K562 (cell line): ENCODE measurements at regions not wholly inside any gene's neighbourhood (a gene's known extent, or its start where the extent isn't known, plus 50 kb on each side); places are given as distances from the start of the nearest gene placed in this dataset.

Experiments used
- ATAC-seq: fragments of 200-7000 bp; cut with Tn5 transposase; 3 replicates; pipeline ENCODE4 v1.9.1; 2020; ENCODE audit warnings: moderate library complexity
- BruUV-seq: library from RNA; stranded (reverse); fragments of 400-500 nt; replicated peaks from 2 replicates; lab custom pipeline; 2021; lab: Mats Ljungman, UMichigan
- CTCF ChIA-PET: fragments of 300-600 bp; formaldehyde crosslinking; extraction: SDS; loops from one replicate; lab custom pipeline; 2021; ENCODE audit warnings: low intra/inter-chr PET ratio; lab: Yijun Ruan, JAX
- POLR2A ChIA-PET: fragments of 300-600, 350-650 bp; sonication (Branson Sonifier 250); formaldehyde crosslinking; extraction: SDS; loops from one replicate; lab custom pipeline; 2021; ENCODE audit warnings: antibody characterized with exemption, inconsistent platforms; lab: Yijun Ruan, JAX
- DNase-seq, 4 experiments: peaks; one replicate each; pipeline versions ENCODE4 v3.0.0 to v3.0.0-alpha.2; 2011 to 2018; ENCODE audit warnings: low spot score in 3 of 4, mixed read lengths in 3 of 4; ENCODE audit errors: extremely low read depth in 1 of 4
- FAIRE-seq: peaks from 2 replicates; lab custom pipeline; 2011; peaks lifted over from hg19 to GRCh38; lab: Jason Lieb, UNC
- H2AFZ ChIP-seq: 2 replicates; pipeline ENCODE4 v1.6.0; 2011; ENCODE audit warnings: low read depth, low read length, control low read depth, inconsistent platforms
- H3K27ac ChIP-seq: fragments of 200-600 bp; 3 replicates; pipeline ENCODE4 v1.8.0; 2011; ENCODE audit warnings: low read depth, mild to moderate bottlenecking, control low read depth, inconsistent platforms, low read length, moderate library complexity, mixed read lengths; ENCODE audit errors: extremely low read depth
- H3K27me3 ChIP-seq, 2 experiments: fragments of 300-600 bp in 1 of 2; 2 replicates in 1 of 2; 3 replicates in 1 of 2; pipeline versions ENCODE4 v1.6.0 to v1.8.0; 2011; ENCODE audit warnings: inconsistent platforms in 2 of 2, low read length in 2 of 2, mild to moderate bottlenecking in 1 of 2, mixed read lengths in 1 of 2, moderate library complexity in 1 of 2; ENCODE audit not compliant: control insufficient read depth in 2 of 2, insufficient read depth in 2 of 2
- H3K36me3 ChIP-seq: fragments of 300-600 bp; 3 replicates; pipeline ENCODE4 v1.8.0; 2011; ENCODE audit warnings: mild to moderate bottlenecking, low read length, inconsistent platforms; ENCODE audit not compliant: control insufficient read depth, insufficient read depth
- H3K4me1 ChIP-seq, 2 experiments: fragments of 200-600 bp in 1 of 2; replicated peaks in 1 of 2; 2 replicates in 1 of 2; 3 replicates in 1 of 2; pipeline versions ENCODE4 v1.5.1 to v1.8.0; 2011; ENCODE audit warnings: inconsistent platforms in 2 of 2, low read length in 2 of 2, mild to moderate bottlenecking in 1 of 2, mixed read lengths in 1 of 2, moderate library complexity in 1 of 2; ENCODE audit not compliant: control insufficient read depth in 2 of 2, insufficient read depth in 2 of 2
- H3K4me2 ChIP-seq: 2 replicates; pipeline ENCODE4 v1.6.1; 2011; ENCODE audit warnings: low read length, control low read depth, inconsistent platforms, mixed read lengths; ENCODE audit not compliant: insufficient read depth
- H3K4me3 ChIP-seq: fragments of 200-600 bp; sonication (generic), shearing (Covaris generic); 2 replicates; pipeline ENCODE4 v1.5.1; 2016; ENCODE audit warnings: control low read depth, inconsistent platforms
- H3K79me2 ChIP-seq: fragments of 200-600 bp; 3 replicates; pipeline ENCODE4 v1.8.0; 2011; ENCODE audit warnings: low read length, inconsistent platforms; ENCODE audit not compliant: control insufficient read depth, insufficient read depth
- H3K9ac ChIP-seq, 2 experiments: 2 replicates each; pipeline versions ENCODE4 v1.6.0 to v1.6.1; 2011; ENCODE audit warnings: low read depth in 2 of 2, low read length in 2 of 2, control low read depth in 1 of 2, inconsistent platforms in 1 of 2, mild to moderate bottlenecking in 1 of 2, mixed read lengths in 1 of 2; ENCODE audit not compliant: insufficient read depth in 1 of 2
- H3K9me1 ChIP-seq: one replicate; pipeline ENCODE4 v1.6.0; 2011; ENCODE audit warnings: inconsistent platforms, mild to moderate bottlenecking, low read length, moderate library complexity; ENCODE audit not compliant: control insufficient read depth, insufficient read depth
- H3K9me3 ChIP-seq: replicated peaks from 2 replicates; pipeline ENCODE4 v1.5.1; 2011; ENCODE audit warnings: low read depth, low read length, inconsistent platforms; ENCODE audit not compliant: control insufficient read depth, insufficient read depth
- H4K20me1 ChIP-seq: replicated peaks from 2 replicates; pipeline ENCODE4 v1.6.1; 2011; ENCODE audit warnings: low read length, inconsistent platforms, mixed read lengths; ENCODE audit not compliant: control insufficient read depth, insufficient read depth
- CBX5 ChIP-seq: IDR thresholded peaks from 2 replicates; pipeline ENCODE4 v1.6.1; 2014; ENCODE audit warnings: low read depth, borderline replicate concordance
- CTBP1 ChIP-seq: fragments of 450-650 bp; IDR thresholded peaks from 2 replicates; pipeline ENCODE4 v1.6.1; 2016; ENCODE audit warnings: borderline replicate concordance
- WGBS: fragments of 100-300 bp; shearing (Covaris generic); methylation state at CpG from one replicate; pipeline ENCODE4 v1.1.6; 2016; ENCODE audit warnings: low coverage, mixed read lengths; ENCODE audit not compliant: insufficient coverage; ENCODE audit errors: missing lambda C conversion rate; 5-methylcytosine and 5-hydroxymethylcytosine counted together
- in situ Hi-C: fragments of 300-500 bp; cut with MboI; formaldehyde crosslinking; loops from 4 replicates; pipeline ENCODE4 v1.15.0; 2018; ENCODE audit warnings: inconsistent platforms, mixed read lengths
- intact Hi-C: fragments of 100-400 bp; cut with micrococcal nuclease; formaldehyde crosslinking; loops from 2 replicates; pipeline ENCODE4 v1.14.2; 2022
- TF ChIP-seq, protein P1 (sequence below), 2 experiments: fragments of 450-650 bp in 1 of 2; sonication (generic) in 1 of 2; formaldehyde crosslinking in 1 of 2; IDR thresholded peaks; 2 replicates each; pipeline versions ENCODE4 v1.7.1 to v1.9.0; 2016 to 2022; ENCODE audit warnings: inconsistent platforms in 1 of 2, mild to moderate bottlenecking in 1 of 2, missing genetic modification reagents in 1 of 2

DNA sequence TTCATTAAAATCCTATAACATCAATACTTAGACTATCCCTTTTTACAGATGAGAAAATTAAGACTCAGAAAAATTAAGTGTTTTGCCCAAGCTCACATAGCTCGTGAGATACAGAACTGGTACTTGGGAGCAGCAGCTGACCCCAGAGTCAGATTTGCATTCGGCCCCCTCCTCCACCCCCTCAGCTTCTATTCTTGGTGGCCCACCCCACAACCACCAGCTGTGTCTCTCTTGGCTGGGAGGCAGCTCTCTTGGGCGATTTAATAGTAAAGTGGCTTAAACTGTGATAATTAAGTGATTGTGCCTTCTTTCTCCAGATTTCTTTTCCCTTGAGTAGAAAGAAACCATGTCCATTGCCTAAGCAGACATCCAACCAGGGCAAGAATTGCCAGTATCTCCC lies 203.6 kb upstream of the PDZRN3 start (continued):
- no peak for TF ChIP-seq CTBP1

DNA sequence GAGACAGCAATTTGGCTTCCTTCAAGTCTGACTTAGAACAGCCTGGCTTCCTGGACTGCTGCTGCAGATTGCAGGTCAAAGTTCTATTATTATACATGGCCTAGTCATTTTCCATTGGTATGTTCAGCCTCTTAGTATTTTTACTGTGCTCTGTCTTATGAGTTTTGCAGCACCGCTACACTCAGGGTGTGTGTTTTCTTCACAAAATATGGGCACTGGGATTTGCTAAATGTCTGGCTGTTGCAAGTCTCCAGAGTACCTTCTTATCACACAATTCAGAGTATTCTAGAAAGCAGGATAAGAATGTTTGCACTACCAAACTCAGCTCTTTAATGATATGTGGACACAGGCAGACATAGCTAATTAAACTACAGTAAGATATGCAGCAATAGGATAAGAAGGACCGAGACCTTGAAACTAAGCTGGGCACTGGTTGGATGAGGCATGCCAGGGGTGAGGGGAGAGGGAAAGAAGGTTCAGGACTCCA lies 203.0 kb upstream of the PDZRN3 start:
- no peak overlapping the region for H3K9ac ChIP-seq
- in situ Hi-C loops (no loop called here), intact Hi-C loops (no loop called here)
- ChIA-PET POLR2A (interaction anchor here (0.6 kb wide), 1 partner anchor 201 kb away, joined by 3 read pairs; no protein-coding TSS in a partner anchor), CTCF (no interaction called here)
- BruUV-seq: no TSS peak
- no peaks in the 10 kb centered on the region for H3K9me1 ChIP-seq
- FAIRE-seq (no peak), ATAC-seq (no peak), DNase-seq (no peak)
- H4K20me1 ChIP-seq: no peaks in the 10 kb centered on the region
- H3K79me2 ChIP-seq: no peaks in the 10 kb centered on the region
- H3K9me3 ChIP-seq: no peaks in the 10 kb centered on the region
- WGBS: 0% methylated on average over 2 of the region's 2 CpGs
- H3K36me3 ChIP-seq: no peaks in the 10 kb centered on the region
- no peaks in the 10 kb centered on the region for H3K27me3 ChIP-seq
- no peak overlapping the region for H3K4me3 ChIP-seq
- H3K4me2 ChIP-seq: no peak overlapping the region
- no peak overlapping the region for H3K27ac ChIP-seq
- H2AFZ ChIP-seq: no peak overlapping the region
- H3K4me1 ChIP-seq: no peaks in the 10 kb centered on the region
- TF ChIP-seq, protein P1, sequence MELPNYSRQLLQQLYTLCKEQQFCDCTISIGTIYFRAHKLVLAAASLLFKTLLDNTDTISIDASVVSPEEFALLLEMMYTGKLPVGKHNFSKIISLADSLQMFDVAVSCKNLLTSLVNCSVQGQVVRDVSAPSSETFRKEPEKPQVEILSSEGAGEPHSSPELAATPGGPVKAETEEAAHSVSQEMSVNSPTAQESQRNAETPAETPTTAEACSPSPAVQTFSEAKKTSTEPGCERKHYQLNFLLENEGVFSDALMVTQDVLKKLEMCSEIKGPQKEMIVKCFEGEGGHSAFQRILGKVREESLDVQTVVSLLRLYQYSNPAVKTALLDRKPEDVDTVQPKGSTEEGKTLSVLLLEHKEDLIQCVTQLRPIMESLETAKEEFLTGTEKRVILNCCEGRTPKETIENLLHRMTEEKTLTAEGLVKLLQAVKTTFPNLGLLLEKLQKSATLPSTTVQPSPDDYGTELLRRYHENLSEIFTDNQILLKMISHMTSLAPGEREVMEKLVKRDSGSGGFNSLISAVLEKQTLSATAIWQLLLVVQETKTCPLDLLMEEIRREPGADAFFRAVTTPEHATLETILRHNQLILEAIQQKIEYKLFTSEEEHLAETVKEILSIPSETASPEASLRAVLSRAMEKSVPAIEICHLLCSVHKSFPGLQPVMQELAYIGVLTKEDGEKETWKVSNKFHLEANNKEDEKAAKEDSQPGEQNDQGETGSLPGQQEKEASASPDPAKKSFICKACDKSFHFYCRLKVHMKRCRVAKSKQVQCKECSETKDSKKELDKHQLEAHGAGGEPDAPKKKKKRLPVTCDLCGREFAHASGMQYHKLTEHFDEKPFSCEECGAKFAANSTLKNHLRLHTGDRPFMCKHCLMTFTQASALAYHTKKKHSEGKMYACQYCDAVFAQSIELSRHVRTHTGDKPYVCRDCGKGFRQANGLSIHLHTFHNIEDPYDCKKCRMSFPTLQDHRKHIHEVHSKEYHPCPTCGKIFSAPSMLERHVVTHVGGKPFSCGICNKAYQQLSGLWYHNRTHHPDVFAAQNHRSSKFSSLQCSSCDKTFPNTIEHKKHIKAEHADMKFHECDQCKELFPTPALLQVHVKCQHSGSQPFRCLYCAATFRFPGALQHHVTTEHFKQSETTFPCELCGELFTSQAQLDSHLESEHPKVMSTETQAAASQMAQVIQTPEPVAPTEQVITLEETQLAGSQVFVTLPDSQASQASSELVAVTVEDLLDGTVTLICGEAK (IDR thresholded peaks at IDR 0.05): no peak
- TF ChIP-seq, protein P1 (CRISPR knock-in tag; IDR thresholded peaks at IDR 0.05): no peak
- no peak for TF ChIP-seq CBX5
